GM18505 (cell line): ENCODE measurements at regions not wholly inside any gene's neighbourhood (a gene's known extent, or its start where the extent isn't known, plus 50 kb on each side); places are given as distances from the start of the nearest gene placed in this dataset.
"Not testable (repeated sequence)": the region's sequence is repeated elsewhere in the genome, so short reads cannot be mapped to it uniquely, and the experiment has no call there.

ENCODE experiments used
- ATAC-seq: cut with Tn5 transposase; IDR thresholded peaks from one replicate; pipeline ENCODE4 v1.9.1; 2021; ENCODE audit not compliant: unreplicated experiment
- POLR2A ChIP-seq: IDR thresholded peaks from 4 replicates; pipeline ENCODE4 v1.6.1; 2011; ENCODE audit warnings: borderline replicate concordance; ENCODE audit not compliant: insufficient read depth, insufficient read length; ENCODE audit errors: extremely low read depth

- no peak for TF ChIP-seq POLR2A
Measured at GRCh38 chr9:97788763-97789663, 64.0 kb upstream of the FOXE1 start.

DNA sequence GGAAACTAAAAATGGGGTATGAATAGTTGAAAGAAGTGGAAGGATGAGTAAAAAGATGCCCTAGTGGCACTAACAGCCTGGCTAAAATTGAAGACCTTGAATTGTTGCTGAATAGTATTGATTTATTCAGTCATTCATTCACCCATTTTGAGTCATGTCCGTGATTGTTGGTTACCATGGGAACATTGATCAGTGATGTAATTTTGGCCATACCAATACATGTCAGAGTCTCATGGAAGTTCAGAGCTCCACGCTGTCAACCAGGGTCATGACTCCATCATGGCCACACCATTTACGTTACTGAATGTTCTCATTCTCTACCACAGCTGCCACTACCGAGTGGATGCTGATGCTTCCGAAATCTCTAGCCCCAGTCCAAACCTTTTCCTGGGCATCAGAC lies 62.5 kb upstream of the FOXE1 start:
- no peak for ATAC-seq
- TF ChIP-seq POLR2A, result no peak

More at GRCh38 chr9:97788763-97789663, 64.0 kb upstream of the FOXE1 start:
- ATAC-seq, result no peak

DNA sequence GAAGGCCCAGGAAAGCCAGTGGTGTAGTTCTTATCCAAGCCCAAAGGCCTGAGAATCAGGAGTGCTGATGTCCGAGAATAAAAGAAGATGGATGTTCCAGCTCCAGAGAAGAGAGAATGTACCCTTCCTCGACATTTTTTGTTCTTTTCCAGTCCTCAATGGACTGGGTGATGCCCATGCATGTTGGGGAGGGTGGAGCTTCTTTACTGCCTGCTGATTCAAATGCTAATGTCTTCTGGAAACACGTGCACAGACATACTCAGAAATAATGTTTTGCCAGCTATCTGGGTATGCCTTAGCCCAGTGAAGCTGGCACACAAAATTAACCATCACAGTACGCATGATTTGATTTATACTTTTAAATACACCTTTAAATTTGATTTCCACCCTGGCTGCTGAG lies 61.5 kb upstream of the FOXE1 start:
- no peak for TF ChIP-seq POLR2A
- no peak for ATAC-seq

DNA sequence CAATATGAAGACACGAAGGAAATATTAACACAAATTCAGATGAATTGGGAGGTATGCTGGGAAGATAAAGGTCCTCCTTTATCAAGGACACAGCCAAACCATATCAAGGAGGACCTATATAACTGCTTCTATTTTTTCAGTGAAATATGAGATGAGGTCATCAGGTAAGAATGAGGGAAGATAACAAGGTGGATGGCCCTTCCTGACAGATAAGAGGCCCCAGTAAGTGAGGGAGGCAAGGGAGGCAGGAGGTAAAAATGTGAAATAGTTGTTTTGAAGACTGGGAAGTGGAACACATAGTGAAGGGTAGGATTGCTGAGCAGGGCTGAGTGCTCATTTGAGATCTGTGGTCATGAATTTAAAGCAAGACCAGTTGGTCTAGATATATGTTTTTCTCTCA lies 60.0 kb upstream of the FOXE1 start:
- ATAC-seq, result no peak
- TF ChIP-seq POLR2A, result no peak

GRCh38 chr9:97794666-97795065 lies 58.4 kb upstream of the FOXE1 start:
- TF ChIP-seq POLR2A, result no peak
- no peak for ATAC-seq

- not testable (repeated sequence) for ATAC-seq
Measured at GRCh38 chr9:97796176-97796575, 56.9 kb upstream of the FOXE1 start.

GRCh38 chr9:97801180-97801579 lies 51.8 kb upstream of the FOXE1 start:
- no peak for TF ChIP-seq POLR2A
- no peak for ATAC-seq

GRCh38 chr9:97802276-97802675 lies 50.8 kb upstream of the FOXE1 start:
- ATAC-seq, result no peak
- TF ChIP-seq POLR2A, result no peak

GRCh38 chr9:97803167-97804058 lies 49.6 kb upstream of the FOXE1 start:
- no peak for TF ChIP-seq POLR2A
- peak; percentile 60 for ATAC-seq
